COLO668 (cell line): ENCODE measurements at regions not wholly inside any gene's neighbourhood (a gene's known extent, or its start where the extent isn't known, plus 50 kb on each side); places are given as distances from the start of the nearest gene placed in this dataset.
A peak's percentile ranks its signal among the peaks of the same experiment; 100 is the strongest.

ENCODE experiments used
- DNase-seq: peaks from one replicate; lab custom pipeline; 2025; ENCODE audit not compliant: unreplicated experiment; lab: John Stamatoyannopoulos, UW

- DNase-seq: no peak
Observed at GRCh38 chr12:90899456-90900182, 55.4 kb downstream of the CCER1 start.

- no peak for DNase-seq
Observed at GRCh38 chr12:90897986-90898385, 57.0 kb downstream of the CCER1 start.

- DNase-seq: no peak
Observed at GRCh38 chr12:90897316-90897715, 57.7 kb downstream of the CCER1 start.

- no peak for DNase-seq
Observed at GRCh38 chr12:90896821-90897220, 58.2 kb downstream of the CCER1 start.

- DNase-seq: no peak
Observed at GRCh38 chr12:90896164-90896563, 58.8 kb downstream of the CCER1 start.

- DNase-seq: no peak
Observed at GRCh38 chr12:90888316-90888715, 66.7 kb downstream of the CCER1 start.

GRCh38 chr12:90883456-90883855 is 71.5 kb downstream of the CCER1 start:
- no peak for DNase-seq

- DNase-seq: no peak
Observed at GRCh38 chr12:90871726-90872096, 83.3 kb downstream of the CCER1 start.

GRCh38 chr12:90870971-90871725 is 83.8 kb downstream of the CCER1 start:
- DNase-seq: no peak

- DNase-seq: no peak
Observed at GRCh38 chr12:90868626-90869025, 86.3 kb downstream of the CCER1 start.

- no peak for DNase-seq
Observed at GRCh38 chr12:90859591-90859990, 95.4 kb downstream of the CCER1 start.

- DNase-seq: no peak
Observed at GRCh38 chr12:90858252-90858651, 96.7 kb downstream of the CCER1 start.

- DNase-seq: no peak
Observed at GRCh38 chr12:90855534-90855933, 99.4 kb downstream of the CCER1 start.

GRCh38 chr12:90854136-90854689 is 100.8 kb downstream of the CCER1 start:
- peak; percentile 32 for DNase-seq

GRCh38 chr12:90851800-90852718 is 102.9 kb downstream of the CCER1 start:
- DNase-seq: no peak

- no peak for DNase-seq
Observed at GRCh38 chr12:90842477-90842876, 112.5 kb downstream of the CCER1 start.

GRCh38 chr12:90841336-90841735 is 113.6 kb downstream of the CCER1 start:
- DNase-seq: no peak

- no peak for DNase-seq
Observed at GRCh38 chr12:90839346-90839745, 115.6 kb downstream of the CCER1 start.

GRCh38 chr12:90836689-90837088 is 118.3 kb downstream of the CCER1 start:
- DNase-seq: no peak

GRCh38 chr12:90833228-90833627 is 121.7 kb downstream of the CCER1 start:
- DNase-seq: no peak

GRCh38 chr12:90832427-90832826 is 122.5 kb downstream of the CCER1 start:
- no peak for DNase-seq
